Endothelial cell of umbilical vein (primary cell): ENCODE measurements at regions not wholly inside any gene's neighbourhood (a gene's known extent, or its start where the extent isn't known, plus 50 kb on each side); places are given as distances from the start of the nearest gene placed in this dataset.

Experiments used
- BruUV-seq: library from RNA; stranded (reverse); fragments of 400-500 nt; replicated peaks from 2 replicates; lab custom pipeline; 2021; lab: Mats Ljungman, UMichigan
- CTCF ChIA-PET: fragments of 300-600, 350-600 bp; sonication (Branson Sonifier 250); formaldehyde crosslinking; loops from one replicate; lab custom pipeline; 2021; ENCODE audit warnings: antibody characterized with exemption, inconsistent platforms; lab: Charles Lee
- POLR2A ChIA-PET: fragments of 300-600, 350-600 bp; sonication (Branson Sonifier 250); formaldehyde crosslinking; loops from one replicate; lab custom pipeline; 2021; ENCODE audit warnings: antibody characterized with exemption, inconsistent platforms; lab: Charles Lee
- DNase-seq: peaks from one replicate; pipeline ENCODE4 v3.0.0-alpha.2; 2011; ENCODE audit warnings: low read depth, low spot score
- FAIRE-seq: peaks from 2 replicates; lab custom pipeline; 2011; peaks lifted over from hg19 to GRCh38; lab: Jason Lieb, UNC
- H2AFZ ChIP-seq: 2 replicates; pipeline ENCODE4 v1.6.0; 2012; ENCODE audit warnings: low read depth, low read length, control low read depth, inconsistent platforms
- H3K27ac ChIP-seq: 2 replicates; pipeline ENCODE4 v1.5.1; 2011; ENCODE audit warnings: low read depth, mild to moderate bottlenecking, control low read depth, low read length, moderate library complexity; ENCODE audit not compliant: insufficient read depth
- H3K27me3 ChIP-seq, 2 experiments: 2 replicates each; pipeline versions ENCODE4 v1.6.0 to v1.6.1; 2011; ENCODE audit warnings: low read length in 2 of 2, mixed read lengths in 1 of 2; ENCODE audit not compliant: control insufficient read depth in 2 of 2, insufficient read depth in 2 of 2
- H3K36me3 ChIP-seq, 2 experiments: 2 replicates in 1 of 2; 3 replicates in 1 of 2; pipeline ENCODE4 v1.5.1; 2011; ENCODE audit warnings: low read length in 2 of 2, mild to moderate bottlenecking in 1 of 2, moderate library complexity in 1 of 2; ENCODE audit not compliant: control insufficient read depth in 2 of 2, insufficient read depth in 2 of 2; ENCODE audit errors: extremely low read depth in 1 of 2
- H3K4me1 ChIP-seq: 3 replicates; pipeline ENCODE4 v1.5.1; 2011; ENCODE audit warnings: mild to moderate bottlenecking, low read length; ENCODE audit not compliant: control insufficient read depth, insufficient read depth; ENCODE audit errors: extremely low read depth
- H3K4me2 ChIP-seq: 2 replicates; pipeline ENCODE4 v1.6.1; 2011; ENCODE audit warnings: low read length, control low read depth, mixed read lengths; ENCODE audit not compliant: insufficient read depth
- H3K4me3 ChIP-seq, 3 experiments: fragments of 200-600 bp in 1 of 3; sonication (generic), shearing (Covaris generic) in 1 of 3; replicated peaks in 1 of 3; 2 replicates each; pipeline ENCODE4 v1.5.1; 2011 to 2016; ENCODE audit warnings: control low read depth in 3 of 3, low read length in 3 of 3, mild to moderate bottlenecking in 2 of 3, inconsistent platforms in 1 of 3, low read depth in 1 of 3, moderate library complexity in 1 of 3; ENCODE audit not compliant: insufficient read depth in 1 of 3
- H3K79me2 ChIP-seq: 2 replicates; pipeline ENCODE4 v1.6.0; 2012; ENCODE audit warnings: low read length, inconsistent platforms; ENCODE audit not compliant: control insufficient read depth, insufficient read depth
- H3K9ac ChIP-seq: replicated peaks from 2 replicates; pipeline ENCODE3; 2011; ENCODE audit warnings: low read length, control low read depth; ENCODE audit not compliant: insufficient read depth; ENCODE audit errors: extremely low read depth
- H3K9me1 ChIP-seq: replicated peaks from 3 replicates; pipeline ENCODE4 v1.6.0; 2011; ENCODE audit warnings: mild to moderate bottlenecking, low read length; ENCODE audit not compliant: control insufficient read depth, insufficient read depth; ENCODE audit errors: extremely low read depth
- H3K9me3 ChIP-seq: replicated peaks from 2 replicates; pipeline ENCODE4 v1.5.1; 2012; ENCODE audit warnings: low read length, inconsistent platforms; ENCODE audit not compliant: control insufficient read depth, insufficient read depth
- H4K20me1 ChIP-seq: replicated peaks from 2 replicates; pipeline ENCODE3; 2011; ENCODE audit warnings: mild to moderate bottlenecking, low read length; ENCODE audit not compliant: control insufficient read depth, insufficient read depth; ENCODE audit errors: extremely low read depth
- EZH2 ChIP-seq: IDR thresholded peaks from 2 replicates; pipeline ENCODE4 v1.6.1; 2012; ENCODE audit warnings: borderline replicate concordance, low read depth, mild to moderate bottlenecking, moderate library complexity, low read length, inconsistent platforms; ENCODE audit not compliant: severe bottlenecking
- FOS ChIP-seq: IDR thresholded peaks from 2 replicates; pipeline ENCODE4 v1.6.1; 2011; ENCODE audit warnings: mild to moderate bottlenecking, low read length, moderate library complexity, borderline replicate concordance; ENCODE audit not compliant: insufficient read depth
- GATA2 ChIP-seq: IDR thresholded peaks from 2 replicates; pipeline ENCODE4 v1.7.0; 2011; ENCODE audit warnings: low read depth, mild to moderate bottlenecking, moderate library complexity, mixed read lengths, low read length; ENCODE audit not compliant: insufficient read length, insufficient read depth
- JUN ChIP-seq: IDR thresholded peaks from 2 replicates; pipeline ENCODE4 v1.6.1; 2011; ENCODE audit warnings: borderline replicate concordance, low read depth; ENCODE audit not compliant: insufficient read length, insufficient read depth
- MYC ChIP-seq: IDR thresholded peaks from one replicate; pipeline ENCODE4 v1.6.1; 2011; ENCODE audit warnings: mild to moderate bottlenecking, low read depth, low read length
- POLR2A ChIP-seq: IDR thresholded peaks from 2 replicates; pipeline ENCODE4 v1.6.1; 2012; ENCODE audit warnings: low read depth, mild to moderate bottlenecking, control low read depth, low read length
- POLR2AphosphoS5 ChIP-seq: IDR thresholded peaks from 2 replicates; pipeline ENCODE4 v1.6.1; 2012; ENCODE audit warnings: low read depth, mild to moderate bottlenecking, control low read depth, low read length, moderate library complexity; ENCODE audit not compliant: insufficient read depth
- dilution Hi-C: fragments of 300-500 bp; cut with MboI; formaldehyde crosslinking; loops from one replicate; pipeline ENCODE4 v1.15.0; 2019; ENCODE audit warnings: low sequenced_read_pairs; ENCODE audit not compliant: extremely low pct_ligation_motif_present
- intact Hi-C: fragments of 100-400 bp; cut with micrococcal nuclease; formaldehyde crosslinking; loops from one replicate; pipeline ENCODE4 v1.10.0; 2022
- TF ChIP-seq, protein P1 (sequence below), 2 donors: IDR thresholded peaks; 1 replicate in 1 of 2; 2 replicates in 1 of 2; pipeline ENCODE4 v1.5.1; 2011; ENCODE audit warnings: low read length in 2 of 2, mild to moderate bottlenecking in 2 of 2, moderate library complexity in 2 of 2, control low read depth in 1 of 2, inconsistent platforms in 1 of 2, low read depth in 1 of 2; ENCODE audit not compliant: insufficient read depth in 1 of 2; ENCODE audit errors: extremely low read depth in 1 of 2
- TF ChIP-seq, protein P2 (sequence below): IDR thresholded peaks from 2 replicates; pipeline ENCODE4 v1.6.1; 2011; ENCODE audit not compliant: insufficient read depth, insufficient read length

- ChIA-PET CTCF (interaction anchor here (1.7 kb wide), 1 partner anchor 9 kb away, joined by 6 read pairs; no protein-coding TSS in a partner anchor), POLR2A (no interaction called here)
- Histone ChIP-seq H3K27me3 (no peaks in the 10 kb centered on the region), H3K36me3 (no peaks in the 10 kb centered on the region), H4K20me1 (no peaks in the 10 kb centered on the region), H3K9ac (no peak overlapping the region), H3K27ac (no peak overlapping the region), H3K9me1 (no peaks in the 10 kb centered on the region), H2AFZ (no peak overlapping the region), H3K4me2 (no peak overlapping the region), H3K4me1 (no peaks in the 10 kb centered on the region), H3K4me3 (no peak overlapping the region), H3K79me2 (no peaks in the 10 kb centered on the region), H3K9me3 (no peaks in the 10 kb centered on the region)
- no TSS peak for BruUV-seq
- FAIRE-seq (no peak), DNase-seq (no peak)
- TF ChIP-seq, protein P1, sequence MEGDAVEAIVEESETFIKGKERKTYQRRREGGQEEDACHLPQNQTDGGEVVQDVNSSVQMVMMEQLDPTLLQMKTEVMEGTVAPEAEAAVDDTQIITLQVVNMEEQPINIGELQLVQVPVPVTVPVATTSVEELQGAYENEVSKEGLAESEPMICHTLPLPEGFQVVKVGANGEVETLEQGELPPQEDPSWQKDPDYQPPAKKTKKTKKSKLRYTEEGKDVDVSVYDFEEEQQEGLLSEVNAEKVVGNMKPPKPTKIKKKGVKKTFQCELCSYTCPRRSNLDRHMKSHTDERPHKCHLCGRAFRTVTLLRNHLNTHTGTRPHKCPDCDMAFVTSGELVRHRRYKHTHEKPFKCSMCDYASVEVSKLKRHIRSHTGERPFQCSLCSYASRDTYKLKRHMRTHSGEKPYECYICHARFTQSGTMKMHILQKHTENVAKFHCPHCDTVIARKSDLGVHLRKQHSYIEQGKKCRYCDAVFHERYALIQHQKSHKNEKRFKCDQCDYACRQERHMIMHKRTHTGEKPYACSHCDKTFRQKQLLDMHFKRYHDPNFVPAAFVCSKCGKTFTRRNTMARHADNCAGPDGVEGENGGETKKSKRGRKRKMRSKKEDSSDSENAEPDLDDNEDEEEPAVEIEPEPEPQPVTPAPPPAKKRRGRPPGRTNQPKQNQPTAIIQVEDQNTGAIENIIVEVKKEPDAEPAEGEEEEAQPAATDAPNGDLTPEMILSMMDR (IDR thresholded peaks at IDR 0.05; ENCODE audit: extremely low read depth in 1 of 2, insufficient read depth in 1 of 2, low read depth in 1 of 2, low read length in 2 of 2) = no peak
- TF ChIP-seq POLR2A (no peak), POLR2AphosphoS5 (no peak), EZH2 (no peak), JUN (no peak), FOS (no peak), GATA2 (no peak), MYC (no peak)
- TF ChIP-seq, protein P2, sequence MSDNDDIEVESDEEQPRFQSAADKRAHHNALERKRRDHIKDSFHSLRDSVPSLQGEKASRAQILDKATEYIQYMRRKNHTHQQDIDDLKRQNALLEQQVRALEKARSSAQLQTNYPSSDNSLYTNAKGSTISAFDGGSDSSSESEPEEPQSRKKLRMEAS = no peak
- dilution Hi-C loops = no loop called here
- intact Hi-C loops = no loop called here
Observed at GRCh38 chr10:120172356-120172755, 279.8 kb downstream of the SEC23IP start.
